Cardiac fibroblast (primary cell): ENCODE measurements at regions not wholly inside any gene's neighbourhood (a gene's known extent, or its start where the extent isn't known, plus 50 kb on each side); places are given as distances from the start of the nearest gene placed in this dataset.
A peak's percentile ranks its signal among the peaks of the same experiment; 100 is the strongest.

ENCODE experiments used
- DNase-seq, 2 donors: peaks; one replicate each; pipeline versions ENCODE4 v3.0.0 to v3.0.0-alpha.2; 2010; ENCODE audit warnings: low read depth in 2 of 2
- H3K4me3 ChIP-seq, 2 donors: replicated peaks in 1 of 2; 1 replicate in 1 of 2; 2 replicates in 1 of 2; pipeline ENCODE4 v1.5.1; 2011; ENCODE audit warnings: low read depth in 2 of 2, low read length in 2 of 2, mild to moderate bottlenecking in 2 of 2, moderate library complexity in 1 of 2
- CTCF ChIP-seq: IDR thresholded peaks from one replicate; pipeline ENCODE4 v1.5.1; 2011; ENCODE audit warnings: low read depth, mild to moderate bottlenecking, low read length, inconsistent platforms

GRCh38 chr15:99473981-99474906 lies 91.5 kb upstream of the MEF2A start:
- H3K4me3 ChIP-seq, result no peak overlapping the region
- DNase-seq, result peak in 1 of 2 donors; percentile 24
- TF ChIP-seq CTCF, result no peak

- peak in 1 of 2 donors; percentile 32 for DNase-seq
These were observed 90.7 kb upstream of the MEF2A start for GRCh38 chr15:99474909-99475753.

GRCh38 chr15:99475754-99476412 lies 89.9 kb upstream of the MEF2A start:
- no peak overlapping the region for H3K4me3 ChIP-seq
- no peak for TF ChIP-seq CTCF
- DNase-seq, result no peak

More at GRCh38 chr15:99474909-99475753, 90.7 kb upstream of the MEF2A start:
- no peak for TF ChIP-seq CTCF
- H3K4me3 ChIP-seq, result no peak overlapping the region

- peak overlapping the region in 1 of 2 donors; percentile 24 for H3K4me3 ChIP-seq
- no peak for TF ChIP-seq CTCF
- DNase-seq, result peak; percentile 98 to 99
These were observed 89.2 kb upstream of the MEF2A start for GRCh38 chr15:99476413-99477222.

- no peak for DNase-seq
- no peak overlapping the region for H3K4me3 ChIP-seq
- no peak for TF ChIP-seq CTCF
These were observed 87.9 kb upstream of the MEF2A start for GRCh38 chr15:99477791-99478471.
